ENCODE measurements at regions not wholly inside any gene's neighbourhood (a gene's known extent, or its start where the extent isn't known, plus 50 kb on each side); places are given as distances from the start of the nearest gene placed in this dataset.
A peak's percentile ranks its signal among the peaks of the same experiment; 100 is the strongest.
"Not testable (repeated sequence)": the region's sequence is repeated elsewhere in the genome, so short reads cannot be mapped to it uniquely, and the experiment has no call there.

DNA sequence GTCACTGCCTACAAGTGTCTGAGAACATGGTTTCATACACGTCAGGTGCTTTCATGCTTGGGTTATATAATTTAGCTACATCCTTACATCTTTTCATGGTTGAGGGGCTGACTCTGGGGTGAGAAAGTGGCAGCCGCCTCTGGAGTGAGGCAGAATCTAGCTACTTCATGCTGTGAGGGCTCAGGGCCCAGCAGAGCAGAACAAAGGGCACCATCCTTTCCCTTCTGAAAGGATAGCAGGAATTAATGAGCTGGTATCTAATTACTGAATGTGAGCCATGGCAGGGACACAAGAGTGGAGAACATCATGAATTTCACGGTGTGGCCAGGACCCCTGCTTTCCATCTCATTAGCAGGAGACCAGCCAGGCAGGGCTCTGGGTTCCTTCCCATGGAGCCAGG is 217.0 kb downstream of the ATP6V0E2 start:
- FAIRE-seq; DNase-seq (ENCODE audit: low spot score in 2 of 2): not testable (repeated sequence)

DNA sequence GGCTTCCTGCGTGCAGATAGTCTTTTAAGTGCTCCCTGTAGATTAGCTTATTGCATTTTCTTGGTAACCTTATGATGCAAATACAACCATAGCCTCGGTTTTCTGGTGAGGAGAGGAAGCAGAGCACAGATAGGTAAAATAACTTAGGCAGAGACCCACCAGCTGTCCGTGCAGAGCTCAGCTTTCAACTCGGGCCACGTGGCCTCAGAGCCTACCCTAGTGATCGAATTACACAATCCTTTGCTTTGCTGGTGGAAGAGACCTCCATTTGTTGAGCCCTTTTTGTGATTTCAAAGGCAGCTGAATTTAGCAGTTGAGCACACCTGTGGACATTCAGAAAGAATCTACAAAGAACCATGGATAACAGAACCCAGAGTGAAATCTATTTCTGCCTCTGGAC is 220.1 kb downstream of the ATP6V0E2 start:
- not testable (repeated sequence) for DNase-seq (ENCODE audit: low spot score in 2 of 2); FAIRE-seq

DNA sequence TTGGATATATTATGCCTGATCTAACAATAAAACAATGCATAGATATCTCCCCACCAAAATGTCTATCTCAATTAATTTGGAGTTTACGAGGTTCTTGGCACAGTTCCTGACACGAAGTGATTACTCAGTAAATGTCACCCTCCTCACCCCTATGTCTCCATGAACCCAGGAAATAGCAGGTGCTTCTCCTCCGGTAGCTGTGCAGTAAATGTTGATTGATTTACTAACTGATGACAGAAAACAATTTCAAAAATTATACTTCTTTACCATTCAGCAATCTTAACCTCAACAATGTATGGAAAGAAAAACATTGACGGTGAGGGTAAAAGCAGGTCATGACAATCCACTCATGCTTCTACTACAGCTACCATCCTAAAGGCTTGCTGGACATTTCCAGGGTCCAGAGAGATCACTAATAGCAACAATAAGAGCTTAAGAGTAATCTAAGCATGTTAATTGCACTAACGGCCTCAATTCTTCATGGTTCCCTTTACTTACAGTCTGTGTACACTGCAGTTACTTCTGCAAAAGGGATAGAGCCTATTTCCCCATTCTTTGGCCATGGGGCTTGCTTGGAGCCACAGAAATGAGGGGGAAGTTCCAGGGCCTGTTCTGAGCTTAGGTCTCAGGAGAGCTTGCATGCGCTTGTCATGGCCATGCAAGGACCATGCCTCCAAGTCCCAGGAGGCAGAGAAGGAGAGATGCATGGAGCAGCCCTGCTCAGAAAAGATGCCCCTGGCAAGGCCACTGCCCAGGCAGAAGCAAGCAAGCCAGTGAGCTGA is 222.6 kb downstream of the ATP6V0E2 start:
- FAIRE-seq; DNase-seq (ENCODE audit: low spot score in 2 of 2): not testable (repeated sequence)

DNA sequence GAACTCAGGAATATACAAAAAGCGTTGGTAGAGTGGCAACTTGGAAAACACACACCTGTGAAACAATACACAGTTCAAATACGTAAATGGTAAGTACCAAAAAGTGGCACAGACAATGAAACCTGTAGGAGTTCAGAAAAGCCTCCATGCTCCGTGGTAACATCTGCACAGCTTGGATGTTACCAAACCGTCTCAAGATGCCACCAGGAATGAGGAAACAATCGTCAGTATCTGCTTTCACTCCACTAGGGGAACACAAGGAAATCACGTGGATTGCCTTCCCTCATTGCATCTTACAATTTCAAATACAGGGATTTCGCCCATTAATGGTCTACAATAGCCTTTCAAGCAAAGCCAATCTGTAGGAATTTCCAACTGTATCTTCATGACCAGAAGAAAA is 224.6 kb upstream of the LRRC61 start:
- DNase-seq (ENCODE audit: low spot score in 2 of 2); FAIRE-seq: not testable (repeated sequence)

DNA sequence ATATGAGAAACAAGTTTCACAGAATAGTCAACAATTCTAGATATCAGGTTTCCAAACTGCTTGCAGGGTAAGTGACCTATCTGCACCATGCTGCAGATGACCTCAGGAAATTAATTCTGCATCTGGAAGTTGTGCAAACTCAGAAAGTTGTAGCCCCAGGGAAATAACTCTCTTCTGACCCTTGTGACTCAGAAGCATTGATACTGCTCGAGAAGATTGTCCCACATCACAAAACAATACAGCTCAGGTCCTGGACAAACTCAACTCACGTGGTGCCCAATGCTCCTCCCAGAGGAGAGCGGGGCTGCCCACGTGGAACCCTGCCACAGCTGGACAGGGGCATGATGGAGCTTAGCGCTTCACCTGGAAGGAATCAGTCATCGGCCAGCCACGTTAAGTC is 221.9 kb upstream of the LRRC61 start:
- DNase-seq (ENCODE audit: low spot score in 2 of 2); FAIRE-seq: not testable (repeated sequence)

DNA sequence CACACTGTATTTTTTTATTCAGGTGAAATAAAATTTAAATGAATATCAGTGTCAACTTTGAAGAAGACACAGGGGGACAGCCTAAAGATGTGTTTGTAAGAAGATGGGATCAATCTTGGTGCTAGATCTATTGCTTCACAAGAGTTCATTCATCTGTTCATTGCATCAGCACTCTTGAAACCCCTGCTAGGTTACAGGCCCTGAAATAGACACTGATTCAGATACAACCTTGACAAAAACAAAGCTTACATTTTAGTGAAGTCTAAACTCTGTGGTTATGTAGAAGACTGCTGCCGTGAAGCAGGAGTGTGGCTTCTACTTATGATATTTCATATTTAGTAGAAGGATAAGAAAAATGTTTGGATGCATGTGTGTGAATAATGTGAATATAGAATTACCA is 215.9 kb upstream of the LRRC61 start:
- not testable (repeated sequence) for FAIRE-seq

DNA sequence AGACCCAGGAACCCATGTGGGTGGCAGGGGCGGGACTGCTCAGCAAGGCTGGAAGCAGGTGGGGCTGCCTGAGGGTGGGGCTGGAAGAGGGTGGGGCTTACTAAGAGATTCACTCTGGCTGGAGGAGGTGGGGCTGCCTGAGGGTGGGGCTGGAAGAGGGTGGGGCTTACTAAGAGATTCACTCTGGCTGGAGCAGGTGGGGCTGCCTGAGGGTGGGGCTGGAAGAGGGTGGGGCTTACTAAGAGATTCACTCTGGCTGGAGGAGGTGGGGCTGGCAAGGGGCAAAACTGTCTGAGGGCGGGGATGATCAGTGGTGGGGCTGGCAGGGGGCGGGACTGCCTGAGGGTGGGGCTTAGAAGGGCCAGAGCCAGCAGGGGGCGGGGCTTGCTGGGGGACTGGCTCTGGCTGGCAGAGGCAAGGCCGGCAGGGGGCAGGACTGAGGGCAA is 212.8 kb upstream of the LRRC61 start:
- not testable (repeated sequence) for FAIRE-seq; DNase-seq (ENCODE audit: low spot score in 2 of 2)

More for the DNA sequence above, 215.9 kb upstream of the LRRC61 start:
- not testable (repeated sequence) for DNase-seq (ENCODE audit: low spot score in 2 of 2)

DNA sequence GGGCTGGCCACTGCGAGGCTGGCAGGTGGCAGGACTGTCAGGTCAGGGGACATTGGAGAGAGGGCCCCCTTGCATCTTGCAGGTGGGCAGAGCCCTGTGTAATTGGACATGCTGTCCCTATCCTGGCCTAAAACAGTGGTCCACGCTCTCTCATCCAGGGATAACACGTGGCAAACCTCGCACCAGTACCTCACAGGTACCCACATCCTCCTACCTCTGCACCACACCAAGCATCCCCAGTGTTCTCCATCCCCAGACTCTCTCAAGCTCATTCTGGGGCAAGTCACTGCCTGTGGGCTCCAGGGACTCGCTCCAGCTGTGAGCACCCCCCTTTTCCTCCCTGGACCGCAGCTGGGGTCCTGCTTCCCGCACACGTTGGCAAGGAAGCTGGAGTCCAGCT is 212.3 kb upstream of the LRRC61 start:
- not testable (repeated sequence) for DNase-seq (ENCODE audit: low spot score in 2 of 2); FAIRE-seq

DNA sequence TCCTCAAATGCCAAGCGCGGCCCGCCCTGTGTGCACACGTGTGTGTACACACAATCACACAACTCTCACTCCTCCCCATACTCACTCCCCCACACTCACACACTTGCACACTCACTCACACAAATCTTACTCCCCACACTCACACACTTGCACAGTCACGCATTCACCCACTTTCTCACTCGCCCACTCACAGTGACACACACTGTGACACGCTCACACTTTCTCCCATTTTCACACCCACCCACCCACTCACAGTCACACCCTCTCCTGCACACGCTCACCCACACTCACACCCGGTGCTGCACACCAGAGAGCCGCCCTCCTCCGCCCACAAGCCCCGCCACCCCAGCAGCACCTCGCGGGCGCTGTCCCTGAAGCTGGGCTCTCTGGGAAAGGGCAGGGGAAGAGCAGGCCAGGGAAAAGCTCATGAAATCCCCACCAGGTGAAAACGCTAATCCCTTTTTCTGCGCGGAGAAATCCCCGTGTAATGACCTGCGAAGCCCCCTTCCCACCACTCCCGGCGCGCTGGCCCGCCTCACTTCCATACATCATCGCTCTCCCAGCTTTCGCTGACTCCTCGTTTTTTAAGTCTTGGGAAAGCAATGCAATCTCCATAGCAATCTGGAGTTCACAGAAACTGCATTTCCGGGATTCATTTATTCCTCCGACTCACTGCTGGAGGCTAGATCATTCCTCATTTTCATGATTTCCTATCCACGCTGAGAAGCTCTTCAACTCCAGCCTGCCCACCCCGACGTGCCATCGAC is 211.6 kb upstream of the LRRC61 start:
- DNase-seq (ENCODE audit: low spot score in 2 of 2): peak in 1 of 2 donors; percentile 16
- FAIRE-seq: not testable (repeated sequence)

DNA sequence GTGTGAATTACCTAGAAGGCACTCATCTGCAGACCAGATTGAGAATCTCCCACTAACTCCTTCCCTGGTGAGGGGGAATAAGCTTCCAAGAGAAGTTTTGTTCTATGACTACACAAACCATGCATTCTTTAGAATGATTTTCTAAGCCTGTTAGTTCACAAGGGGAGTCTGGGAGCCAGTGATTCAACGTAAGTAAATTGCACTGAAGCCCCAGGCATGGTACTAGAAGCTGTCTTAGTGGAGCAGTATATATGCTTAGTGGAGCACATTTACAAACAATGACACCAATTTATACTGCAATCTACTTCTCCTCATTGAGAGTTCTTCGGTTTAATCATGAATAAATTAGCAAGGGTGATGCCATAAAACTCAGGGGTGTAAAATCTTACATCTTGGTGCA is 209.9 kb upstream of the LRRC61 start:
- not testable (repeated sequence) for FAIRE-seq

DNA sequence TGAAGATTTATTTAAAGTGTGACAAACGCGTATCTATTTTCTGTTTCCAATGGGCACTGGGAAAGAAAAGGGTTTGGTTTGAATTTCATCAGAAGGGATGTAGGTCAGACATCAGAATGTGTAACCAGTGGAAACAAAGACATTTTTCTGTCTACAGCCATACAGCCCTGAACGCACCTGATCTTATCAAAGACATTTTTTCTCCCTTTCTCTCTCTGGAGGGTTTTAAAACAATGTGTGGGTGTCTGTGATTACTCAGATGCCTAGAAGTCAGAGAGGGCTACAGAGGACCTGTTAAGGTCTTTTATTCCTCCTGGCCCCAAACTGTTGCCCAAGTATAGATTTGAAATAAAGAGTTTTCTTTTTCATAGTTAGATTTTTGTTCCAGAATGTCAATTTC is 208.6 kb upstream of the LRRC61 start:
- FAIRE-seq: not testable (repeated sequence)

More for the DNA sequence above, 209.9 kb upstream of the LRRC61 start:
- DNase-seq (ENCODE audit: low spot score in 2 of 2): not testable (repeated sequence)

DNA sequence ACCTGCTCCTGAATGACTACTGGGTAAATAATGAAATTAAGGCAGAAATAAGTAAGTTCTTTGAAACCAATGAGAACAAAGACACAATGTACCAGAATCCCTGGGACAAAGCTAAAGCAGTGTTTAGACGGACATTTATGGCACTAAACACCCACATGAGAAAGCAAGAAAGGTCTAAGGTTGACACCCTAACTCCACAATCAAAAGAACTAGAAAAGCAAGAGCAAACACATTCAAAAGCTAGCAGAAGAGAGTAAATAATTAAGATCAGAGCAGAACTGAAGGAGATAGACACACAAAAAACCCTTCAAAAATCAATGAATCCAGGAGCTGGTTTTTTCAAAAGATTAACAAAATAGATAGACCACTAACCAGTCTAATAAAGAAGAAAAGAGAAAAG is 203.2 kb upstream of the LRRC61 start:
- FAIRE-seq; DNase-seq (ENCODE audit: low spot score in 2 of 2): not testable (repeated sequence)

More for the DNA sequence above, 208.6 kb upstream of the LRRC61 start:
- not testable (repeated sequence) for DNase-seq (ENCODE audit: low spot score in 2 of 2)

DNA sequence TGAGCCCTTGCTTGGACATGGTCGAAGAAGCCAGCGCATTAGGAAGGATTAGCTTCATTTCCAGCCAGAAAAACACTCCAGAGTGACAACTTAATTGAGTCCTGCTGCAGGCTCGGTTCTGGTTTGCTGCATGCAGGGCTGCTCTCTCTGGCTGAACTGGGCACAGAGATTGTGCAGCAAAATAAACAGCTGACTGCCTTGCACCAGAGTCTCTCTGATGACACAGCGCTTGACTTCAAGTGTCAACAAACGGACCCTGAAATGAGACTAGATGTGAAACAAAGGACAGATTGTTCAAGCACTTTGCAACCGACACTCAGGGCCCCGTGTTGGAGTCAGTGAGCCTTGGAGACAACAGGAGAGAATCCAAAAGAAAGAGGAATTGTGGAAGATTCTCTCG is 197.3 kb upstream of the LRRC61 start:
- not testable (repeated sequence) for FAIRE-seq; DNase-seq (ENCODE audit: low spot score in 2 of 2)

DNA sequence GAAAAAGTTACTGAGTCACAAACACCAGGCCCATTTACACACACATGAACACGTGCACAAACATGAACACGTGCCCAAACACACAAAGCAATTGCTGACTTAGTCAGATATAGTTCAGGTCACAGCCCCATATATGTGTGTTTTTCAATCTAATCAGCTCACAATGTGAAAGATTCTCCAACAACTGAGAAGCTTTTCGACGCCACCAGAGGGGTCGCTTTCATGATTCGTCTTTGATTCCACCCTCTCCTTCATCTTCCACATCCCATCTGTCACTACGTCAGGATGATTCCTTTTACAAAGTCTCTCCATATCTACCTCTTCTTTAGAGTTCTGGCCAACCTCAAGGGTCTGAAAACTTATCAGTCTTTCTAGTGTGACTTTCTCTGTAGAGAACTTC is 188.7 kb upstream of the LRRC61 start:
- not testable (repeated sequence) for DNase-seq (ENCODE audit: low spot score in 2 of 2); FAIRE-seq

DNA sequence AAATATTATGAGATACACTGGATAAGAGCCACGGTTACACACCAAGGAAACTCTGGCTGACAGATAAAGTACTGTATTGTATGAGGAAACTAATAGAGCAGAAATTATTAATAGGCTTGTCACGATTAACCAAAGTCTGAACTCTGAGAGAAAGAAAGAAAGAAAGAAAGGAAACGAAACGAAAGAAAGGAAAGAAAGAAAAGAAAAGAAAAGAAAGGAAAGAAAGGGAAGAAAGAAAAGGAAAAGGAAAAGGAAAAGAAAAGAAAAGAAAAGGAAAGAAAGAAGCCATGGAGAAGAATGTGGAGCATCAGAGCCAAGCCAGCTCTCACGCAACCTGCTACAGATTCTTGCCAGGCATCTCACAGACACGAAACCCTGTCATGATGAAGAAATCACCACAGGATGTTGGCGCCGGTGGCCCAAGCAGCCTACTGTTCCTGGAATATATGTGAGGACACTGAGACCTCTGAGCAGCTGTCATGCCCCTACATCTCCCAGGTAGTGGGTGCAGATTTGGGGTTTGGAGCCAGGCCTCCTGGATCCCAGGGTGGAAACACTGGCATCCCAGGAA is 187.4 kb upstream of the LRRC61 start:
- not testable (repeated sequence) for DNase-seq (ENCODE audit: low spot score in 2 of 2); FAIRE-seq

DNA sequence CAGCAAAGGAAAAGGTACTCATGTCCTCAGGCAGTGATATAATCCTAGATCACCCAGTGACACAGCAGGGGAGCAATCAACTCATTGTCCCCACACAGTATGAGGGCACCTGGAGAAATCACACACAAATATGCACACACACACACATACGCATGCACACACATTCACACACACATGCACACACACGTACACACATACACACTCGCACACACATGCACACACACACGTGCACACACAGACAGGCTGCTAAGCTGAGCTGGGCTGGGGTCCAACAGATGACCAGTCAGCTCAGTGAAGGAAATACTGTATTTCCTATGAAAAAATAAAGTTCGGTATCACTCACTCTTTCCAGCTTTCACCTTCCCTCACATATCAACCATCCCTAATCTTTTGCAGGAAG is 183.3 kb upstream of the LRRC61 start:
- not testable (repeated sequence) for DNase-seq (ENCODE audit: low spot score in 2 of 2); FAIRE-seq

DNA sequence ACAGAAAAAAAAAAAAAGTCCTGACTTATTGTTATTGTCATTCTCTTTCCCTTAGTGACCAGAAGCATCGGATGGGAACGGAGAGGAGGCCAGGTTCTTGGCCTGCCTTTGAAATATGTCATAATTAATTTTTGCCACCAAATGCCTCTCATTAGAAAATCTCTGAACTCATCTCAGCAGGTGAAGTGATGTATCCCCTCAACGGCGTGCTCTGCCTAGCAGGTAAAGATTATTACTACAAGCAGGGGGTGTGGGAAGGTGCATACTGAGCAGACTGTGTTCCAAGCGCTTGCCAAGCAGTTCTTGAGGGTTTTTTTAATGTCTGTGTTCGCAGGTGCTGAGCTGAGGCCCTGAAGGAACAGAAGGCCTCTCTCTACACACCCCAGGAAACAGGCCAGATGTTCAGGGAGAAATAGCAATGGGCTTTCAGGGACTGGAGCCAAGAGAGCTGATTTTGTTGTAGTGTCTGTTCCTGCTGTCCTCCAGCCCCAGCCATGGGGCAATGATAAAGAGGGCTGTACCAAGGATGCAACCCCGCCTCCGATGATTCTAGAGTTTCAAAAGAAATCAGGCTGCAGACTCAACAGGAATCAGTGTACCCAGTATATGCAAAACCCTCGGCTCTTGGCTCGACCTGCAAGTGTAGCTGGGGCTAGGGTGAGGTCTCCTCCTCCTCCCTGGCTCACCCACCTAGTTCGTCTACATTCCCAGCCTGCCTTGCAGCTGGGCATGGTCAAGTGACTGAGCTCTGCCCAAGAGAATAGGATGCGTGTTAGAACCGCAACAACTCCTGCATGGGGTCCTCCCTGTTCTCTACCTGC is 181.4 kb upstream of the LRRC61 start:
- not testable (repeated sequence) for DNase-seq (ENCODE audit: low spot score in 2 of 2); FAIRE-seq

DNA sequence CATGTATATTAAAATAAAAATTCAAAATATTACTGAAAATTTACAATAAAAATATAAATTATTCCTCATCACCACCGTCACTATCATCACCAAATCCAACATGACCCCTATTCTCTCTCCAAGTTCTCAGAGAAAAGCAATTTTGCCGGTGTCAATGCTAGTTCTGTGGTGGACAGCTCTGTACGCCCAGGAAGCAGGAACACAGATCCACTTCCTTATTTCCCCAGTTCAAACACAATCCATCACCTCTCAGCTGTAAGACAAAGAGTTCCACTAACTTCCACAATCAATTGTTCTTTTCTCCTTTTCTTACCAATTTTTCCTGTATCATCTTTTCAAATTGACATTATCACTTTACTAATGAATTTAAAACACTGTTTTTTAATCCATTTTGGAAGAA is 177.0 kb upstream of the LRRC61 start:
- DNase-seq (ENCODE audit: low spot score in 2 of 2); FAIRE-seq: not testable (repeated sequence)

DNA sequence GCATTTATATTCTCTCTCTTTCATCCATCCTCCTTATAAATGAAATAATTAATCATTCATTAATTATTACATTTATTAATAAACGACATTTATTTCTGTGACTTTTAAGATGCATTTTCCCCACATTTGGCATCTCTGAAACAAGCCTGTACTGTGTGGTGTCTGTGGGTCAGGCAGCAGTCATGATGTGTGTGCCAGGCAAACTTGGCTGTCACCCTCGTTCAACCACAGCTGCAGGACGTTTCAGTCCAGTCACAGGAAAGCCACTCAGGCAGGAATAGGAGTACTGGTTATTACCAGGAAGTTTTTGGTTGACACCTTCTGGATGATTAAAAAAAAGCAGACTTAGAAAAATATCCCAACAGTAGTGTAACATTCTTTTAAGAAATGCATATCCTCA is 175.6 kb upstream of the LRRC61 start:
- not testable (repeated sequence) for FAIRE-seq; DNase-seq (ENCODE audit: low spot score in 2 of 2)

DNA sequence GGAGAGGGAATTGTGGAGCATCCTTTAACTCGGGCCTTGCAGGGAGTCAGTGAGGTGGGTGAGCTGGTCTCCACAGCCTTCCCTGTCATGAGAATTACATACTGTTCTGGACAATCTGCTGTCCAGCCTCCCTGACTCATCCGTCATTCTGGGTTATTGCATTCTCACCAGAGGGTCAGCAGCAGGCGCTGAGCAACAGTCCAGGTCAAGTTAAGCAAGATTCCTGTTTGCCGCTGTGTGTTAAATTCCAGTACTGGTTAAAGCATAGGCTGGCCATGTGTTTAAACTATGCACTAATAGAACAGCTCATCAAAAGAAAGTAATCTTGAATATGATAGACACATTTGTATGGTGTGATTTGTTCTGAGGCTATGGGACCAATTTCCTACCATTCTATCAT is 167.1 kb upstream of the LRRC61 start:
- not testable (repeated sequence) for DNase-seq (ENCODE audit: low spot score in 2 of 2); FAIRE-seq
